Right lobe of liver (tissue), 4 donors: ENCODE measurements at regions not wholly inside any gene's neighbourhood (a gene's known extent, or its start where the extent isn't known, plus 50 kb on each side); places are given as distances from the start of the nearest gene placed in this dataset.

Source experiments
- CTCF ChIP-seq, 4 donors: fragments of 200-600 bp in 3 of 4; fragments of 450-650 bp in 1 of 4; IDR thresholded peaks; one replicate each; pipeline versions ENCODE4 v1.5.1 to v1.8.0; 2016 to 2022; ENCODE audit warnings: antibody characterized with exemption in 4 of 4, mild to moderate bottlenecking in 2 of 4
- POLR2A ChIP-seq: fragments of 450-650 bp; IDR thresholded peaks from one replicate; pipeline ENCODE4 v1.6.1; 2017; ENCODE audit warnings: antibody characterized with exemption, mild to moderate bottlenecking
- donor health status: DM: no; HTN: no; CAD: no.
- donor health status: DM: no; HTN: no; CAD: no.
- donor health status: DM: no; HTN: yes; CAD: no.

GRCh38 chr4:116838609-116839008 lies 246.8 kb downstream of the TRAM1L1 start:
- TF ChIP-seq CTCF (IDR thresholded peaks at IDR 0.05): no peak
- TF ChIP-seq POLR2A: no peak
